ENCODE measurements at regions not wholly inside any gene's neighbourhood (a gene's known extent, or its start where the extent isn't known, plus 50 kb on each side); places are given as distances from the start of the nearest gene placed in this dataset.
A peak's percentile ranks its signal among the peaks of the same experiment; 100 is the strongest.

- no peaks in the 10 kb centered on the region for H3K27me3 ChIP-seq
- DNase-seq, result peak; percentile 43 to 81
- H3K27ac ChIP-seq, result peak overlapping the region; percentile 67 to 82 (median 73)
- no peak overlapping the region for H3K4me3 ChIP-seq
- ATAC-seq (ENCODE audit: low FRiP score in 2 of 2), result peak in 1 of 2 donors; percentile 82
- no peaks in the 10 kb centered on the region for H3K9me3 ChIP-seq
- H3K36me3 ChIP-seq, result no peaks in the 10 kb centered on the region
- TF ChIP-seq EP300 (IDR thresholded peaks at IDR 0.05) (peak in 1 of 4 donors; percentile 13), POLR2AphosphoS5 (IDR thresholded peaks at IDR 0.05) (no peak), CTCF (IDR thresholded peaks at IDR 0.05) (no peak)
- peaks cover 18 to 33% (median 29%) of the 10 kb centered on the region in 4 donors for H3K4me1 ChIP-seq
- WGBS, 2 donors, result 64 to 76% methylated on average over 14 to 16 of the region's 16 CpGs
Measured at GRCh38 chr2:9107168-9108025, 99.2 kb upstream of the ASAP2 start.

- TF ChIP-seq EP300 (IDR thresholded peaks at IDR 0.05), result peak in 2 of 4 donors; percentile 8
- TF ChIP-seq POLR2A (IDR thresholded peaks at IDR 0.05), result no peak
- TF ChIP-seq POLR2AphosphoS5 (IDR thresholded peaks at IDR 0.05), result peak; percentile 58 to 72
- H3K27ac ChIP-seq, result peak overlapping the region in 2 of 4 donors; percentile 56 to 82
- no peak overlapping the region for H3K4me3 ChIP-seq
- no peak for DNase-seq
- H3K9me3 ChIP-seq, result no peaks in the 10 kb centered on the region
- no peak for ATAC-seq (ENCODE audit: low FRiP score in 2 of 2)
- H3K27me3 ChIP-seq, result no peaks in the 10 kb centered on the region
- peaks cover 18 to 33% (median 29%) of the 10 kb centered on the region in 4 donors for H3K4me1 ChIP-seq
- no peaks in the 10 kb centered on the region for H3K36me3 ChIP-seq
- WGBS, 2 donors, result 65 to 77% methylated on average over 9 to 12 of the region's 12 CpGs
Measured at GRCh38 chr2:9106338-9107167, 100.1 kb upstream of the ASAP2 start.

GRCh38 chr2:9105601-9106337 is 100.8 kb upstream of the ASAP2 start:
- WGBS, 2 donors, result 74 to 78% methylated on average over 21 of the region's 21 CpGs

GRCh38 chr2:9103663-9104277 is 100.3 kb upstream of the MBOAT2 start:
- ATAC-seq (ENCODE audit: low FRiP score in 2 of 2) (no peak), DNase-seq (no peak)
- TF ChIP-seq EP300 (IDR thresholded peaks at IDR 0.05) (no peak), POLR2A (IDR thresholded peaks at IDR 0.05) (no peak), POLR2AphosphoS5 (IDR thresholded peaks at IDR 0.05) (no peak), CTCF (IDR thresholded peaks at IDR 0.05) (no peak)

More at GRCh38 chr2:9105601-9106337, 100.8 kb upstream of the ASAP2 start:
- H3K27ac ChIP-seq, result no peak overlapping the region
- H3K9me3 ChIP-seq, result no peaks in the 10 kb centered on the region
- TF ChIP-seq POLR2A (IDR thresholded peaks at IDR 0.05) (no peak), EP300 (IDR thresholded peaks at IDR 0.05) (no peak), CTCF (IDR thresholded peaks at IDR 0.05) (no peak), POLR2AphosphoS5 (IDR thresholded peaks at IDR 0.05) (no peak)
- no peak overlapping the region for H3K4me3 ChIP-seq
- DNase-seq (peak in 1 of 2 donors; percentile 12), ATAC-seq (ENCODE audit: low FRiP score in 2 of 2) (no peak)
- peaks cover 18 to 33% (median 29%) of the 10 kb centered on the region in 4 donors for H3K4me1 ChIP-seq
- no peaks in the 10 kb centered on the region for H3K36me3 ChIP-seq
- no peaks in the 10 kb centered on the region for H3K27me3 ChIP-seq

More at GRCh38 chr2:9103663-9104277, 100.3 kb upstream of the MBOAT2 start:
- Histone ChIP-seq H3K9me3 (no peaks in the 10 kb centered on the region), H3K27me3 (no peaks in the 10 kb centered on the region), H3K27ac (no peak overlapping the region), H3K4me1 (peaks cover 18 to 33% (median 28%) of the 10 kb centered on the region in 4 donors), H3K4me3 (no peak overlapping the region), H3K36me3 (no peaks in the 10 kb centered on the region)
- 82 to 92% methylated on average over 14 of the region's 14 CpGs for WGBS, 2 donors

Data from upper lobe of left lung (tissue), 6 donors.